GM18508 (cell line): ENCODE measurements at regions not wholly inside any gene's neighbourhood (a gene's known extent, or its start where the extent isn't known, plus 50 kb on each side); places are given as distances from the start of the nearest gene placed in this dataset.

Experiments used
- ATAC-seq: cut with Tn5 transposase; IDR thresholded peaks from one replicate; pipeline ENCODE4 v1.9.1; 2021; ENCODE audit warnings: moderate number of reproducible peaks; ENCODE audit not compliant: insufficient read depth, unreplicated experiment

GRCh38 chr11:15569305-15570025 lies 454.7 kb downstream of the INSC start:
- ATAC-seq: no peak

- no peak for ATAC-seq
Observed at GRCh38 chr11:15575409-15575808, 460.7 kb downstream of the INSC start.

GRCh38 chr11:15576769-15577168 lies 462.0 kb downstream of the INSC start:
- no peak for ATAC-seq

GRCh38 chr11:15577519-15577918 lies 462.8 kb downstream of the INSC start:
- ATAC-seq: no peak

GRCh38 chr11:15579287-15580001 lies 464.7 kb downstream of the INSC start:
- ATAC-seq: no peak

- no peak for ATAC-seq
Observed at GRCh38 chr11:15580056-15580774, 465.5 kb downstream of the INSC start.

- no peak for ATAC-seq
Observed at GRCh38 chr11:15580775-15581095, 466.0 kb downstream of the INSC start.

- no peak for ATAC-seq
Observed at GRCh38 chr11:15584158-15584557, 469.4 kb downstream of the INSC start.

GRCh38 chr11:15585602-15586331 lies 471.0 kb downstream of the INSC start:
- no peak for ATAC-seq

- no peak for ATAC-seq
Observed at GRCh38 chr11:15586741-15587473, 472.2 kb downstream of the INSC start.

GRCh38 chr11:15589070-15589626 lies 474.4 kb downstream of the INSC start:
- ATAC-seq: no peak

GRCh38 chr11:15590132-15590531 lies 475.4 kb downstream of the INSC start:
- ATAC-seq: no peak

- ATAC-seq: no peak
Observed at GRCh38 chr11:15591112-15591537, 476.4 kb downstream of the INSC start.

- ATAC-seq: no peak
Observed at GRCh38 chr11:15594607-15595006, 479.9 kb downstream of the INSC start.

- no peak for ATAC-seq
Observed at GRCh38 chr11:15599376-15599775, 484.7 kb downstream of the INSC start.

- ATAC-seq: no peak
Observed at GRCh38 chr11:15602047-15602446, 487.3 kb downstream of the INSC start.

- ATAC-seq: no peak
Observed at GRCh38 chr11:15602785-15603567, 488.3 kb downstream of the INSC start.

GRCh38 chr11:15605094-15605493 lies 490.4 kb downstream of the INSC start:
- ATAC-seq: no peak
